Spleen (tissue), 7 donors: ENCODE measurements at regions not wholly inside any gene's neighbourhood (a gene's known extent, or its start where the extent isn't known, plus 50 kb on each side); places are given as distances from the start of the nearest gene placed in this dataset.

Source experiments
- CTCF ChIP-seq, 11 experiments: fragments of 200-600 bp in 7 of 11; fragments of 450-650 bp in 4 of 11; sonication (generic) in 4 of 11; IDR thresholded peaks in 8 of 11; conservative IDR thresholded peaks in 3 of 11; 1 replicate in 7 of 11; 2 replicates in 4 of 11; pipeline versions ENCODE4 v1.4.0 to v1.8.0; 2016 to 2021; ENCODE audit warnings: antibody characterized with exemption in 11 of 11, inconsistent platforms in 4 of 11, mild to moderate bottlenecking in 1 of 11
- POLR2AphosphoS5 ChIP-seq, 3 donors: sonication (generic); formaldehyde crosslinking; IDR thresholded peaks; one replicate each; pipeline ENCODE4 v1.5.1; 2017; ENCODE audit warnings: antibody characterized with exemption in 3 of 3
- donor health status: DM: no; HTN: no; CAD: no; lungs with moderate emphysema.
- donor health status: DM: no; HTN: no; CAD: no.
- donor health status: DM: no; HTN: no; CAD: no.

GRCh38 chr3:139130390-139131140 lies 85.9 kb upstream of the PRR23C start:
- no peak for TF ChIP-seq POLR2AphosphoS5 (IDR thresholded peaks at IDR 0.05)
- TF ChIP-seq CTCF (IDR thresholded peaks at IDR 0.05 in 8 of 11, conservative IDR thresholded peaks at IDR 0.05 in 3 of 11) = no peak
